ENCODE measurements at regions not wholly inside any gene's neighbourhood (a gene's known extent, or its start where the extent isn't known, plus 50 kb on each side); places are given as distances from the start of the nearest gene placed in this dataset.
"Not testable (repeated sequence)": the region's sequence is repeated elsewhere in the genome, so short reads cannot be mapped to it uniquely, and the experiment has no call there.

DNA sequence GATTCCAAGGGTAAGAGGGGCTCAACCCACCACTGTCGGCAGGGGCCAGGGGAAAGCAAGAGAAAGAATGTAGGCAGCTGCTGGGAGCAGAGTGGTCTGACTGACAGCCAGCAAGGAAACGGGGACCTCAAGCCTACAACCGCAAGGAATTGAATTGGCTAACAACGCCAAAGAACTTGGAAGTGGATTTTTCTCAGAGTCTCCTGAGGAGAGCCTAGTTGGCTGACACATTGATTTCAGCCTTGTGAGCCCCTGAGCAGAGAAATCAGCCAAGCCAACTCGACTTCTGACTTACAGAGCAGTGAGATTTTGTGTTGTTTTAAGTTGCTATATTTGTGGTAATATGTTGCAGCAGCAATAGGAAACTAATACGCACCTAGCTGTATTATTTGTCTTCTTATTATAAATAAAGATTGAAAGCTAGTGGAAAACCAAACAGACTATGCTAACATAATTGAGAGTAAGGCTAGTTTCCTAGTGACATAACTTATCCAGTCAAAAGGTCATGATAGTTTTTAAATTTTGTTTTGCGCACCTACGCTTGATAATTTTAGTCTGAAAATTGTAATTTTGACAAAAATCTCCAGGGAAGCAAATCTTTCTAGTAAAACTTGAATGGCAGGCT lies 145.8 kb upstream of the HCCS start:
- DNase-seq (ENCODE audit: low read depth in 2 of 2) = no peak

GRCh38 chrX:10966057-10966456 lies 145.1 kb upstream of the HCCS start:
- DNase-seq (ENCODE audit: low read depth in 2 of 2) = no peak

DNA sequence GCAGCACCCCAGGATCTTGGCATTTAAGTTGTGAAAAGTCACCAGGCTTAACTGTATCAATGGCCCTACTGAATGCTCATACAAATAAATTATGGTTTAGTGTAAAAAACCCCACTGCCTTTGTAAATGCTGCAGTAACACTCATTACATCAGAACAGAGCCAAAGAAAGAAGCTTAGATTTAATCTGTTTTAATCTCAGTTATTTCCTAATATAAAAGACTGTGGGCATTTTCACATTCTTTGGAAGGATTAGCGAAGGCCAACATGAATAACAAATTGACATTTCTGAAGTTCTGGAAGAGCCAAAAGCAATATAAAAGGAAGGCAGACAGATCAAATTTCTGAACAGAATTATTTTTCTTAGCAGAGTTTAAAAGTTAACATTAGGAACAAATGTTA lies 140.0 kb upstream of the HCCS start:
- no peak for DNase-seq (ENCODE audit: low read depth in 2 of 2)

DNA sequence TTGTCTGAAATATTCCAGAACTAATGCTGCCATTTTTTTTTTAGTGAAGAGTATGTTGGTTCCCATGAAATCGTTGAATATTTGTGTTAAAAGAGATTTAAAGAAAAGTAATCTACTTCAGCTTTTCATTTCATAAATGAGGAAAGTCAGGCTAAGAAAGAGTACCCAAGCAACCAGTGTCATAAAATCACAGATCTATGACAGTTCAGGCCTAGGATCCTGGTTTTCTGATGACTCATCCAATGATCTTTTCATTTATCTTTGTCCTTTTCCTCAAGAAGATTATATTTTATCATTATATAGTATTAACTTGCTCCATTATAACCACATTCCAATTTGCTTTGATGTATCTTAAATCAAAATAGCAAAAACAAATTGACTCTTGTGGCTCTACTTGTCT lies 139.4 kb upstream of the HCCS start:
- DNase-seq (ENCODE audit: low read depth in 2 of 2) = no peak

- DNase-seq (ENCODE audit: low read depth in 2 of 2) = no peak
Measured at GRCh38 chrX:10972706-10973105, 138.4 kb upstream of the HCCS start.

DNA sequence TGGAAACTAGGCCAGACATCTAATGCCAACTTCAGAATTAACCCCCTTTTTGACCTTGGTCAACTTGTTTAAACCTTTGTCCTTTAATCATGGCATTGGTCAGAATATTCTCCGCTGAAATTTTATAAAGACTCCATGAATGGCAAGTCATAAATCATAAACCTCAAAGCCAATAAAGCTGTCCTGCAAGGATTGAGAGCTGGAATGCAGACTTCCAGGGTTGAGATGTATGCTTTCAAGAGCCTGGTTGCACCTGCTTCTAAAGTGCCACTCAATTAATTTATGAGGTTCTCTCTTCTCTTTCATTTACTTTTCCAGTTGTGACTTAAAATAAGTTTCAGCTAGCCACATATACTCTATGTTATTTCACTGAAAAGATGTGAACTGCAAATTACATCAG lies 136.2 kb upstream of the HCCS start:
- DNase-seq (ENCODE audit: low read depth in 2 of 2) = no peak

GRCh38 chrX:10979956-10980355 lies 131.2 kb upstream of the HCCS start:
- DNase-seq (ENCODE audit: low read depth in 2 of 2) = no peak

DNA sequence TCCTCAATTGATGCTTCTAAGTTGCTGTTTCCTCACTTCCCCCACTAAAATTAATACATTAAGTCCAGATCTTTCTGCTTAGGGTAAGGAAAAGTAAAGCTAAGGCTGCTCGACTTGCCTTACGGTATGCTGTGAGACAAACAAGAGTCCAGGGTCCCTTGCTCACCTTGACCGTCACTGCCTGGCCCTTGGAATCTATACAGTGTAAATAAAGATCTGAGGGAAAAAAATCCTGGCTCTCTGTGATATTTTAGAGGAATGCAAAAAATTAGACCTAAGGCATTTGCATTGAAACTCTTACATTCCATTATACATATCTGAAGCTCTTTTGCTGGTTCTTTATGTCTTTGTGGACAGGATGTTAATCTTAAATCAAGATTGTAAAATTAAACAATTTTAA lies 129.6 kb upstream of the HCCS start:
- no peak for DNase-seq (ENCODE audit: low read depth in 2 of 2)

DNA sequence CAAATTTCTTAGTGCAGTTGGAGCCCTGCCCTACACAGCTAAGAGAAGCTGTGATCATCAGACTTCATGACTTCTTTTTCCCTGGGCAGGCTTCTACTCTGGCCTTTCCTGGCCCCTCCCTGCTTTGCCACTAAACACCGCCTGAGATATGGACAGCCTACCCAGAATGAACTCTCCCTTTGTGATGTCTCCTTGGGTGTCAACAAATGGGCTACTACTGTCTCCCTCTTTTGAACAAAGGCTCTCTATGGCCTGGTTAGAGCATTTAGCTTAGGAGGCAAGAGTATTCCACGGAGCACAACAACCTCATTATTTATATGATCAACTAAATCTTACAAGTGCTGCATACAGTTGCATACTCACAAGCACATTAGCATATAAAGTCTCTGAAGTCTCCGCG lies 127.6 kb upstream of the HCCS start:
- no peak for DNase-seq (ENCODE audit: low read depth in 2 of 2)

GRCh38 chrX:10984213-10984612 lies 126.9 kb upstream of the HCCS start:
- DNase-seq (ENCODE audit: low read depth in 2 of 2) = no peak

DNA sequence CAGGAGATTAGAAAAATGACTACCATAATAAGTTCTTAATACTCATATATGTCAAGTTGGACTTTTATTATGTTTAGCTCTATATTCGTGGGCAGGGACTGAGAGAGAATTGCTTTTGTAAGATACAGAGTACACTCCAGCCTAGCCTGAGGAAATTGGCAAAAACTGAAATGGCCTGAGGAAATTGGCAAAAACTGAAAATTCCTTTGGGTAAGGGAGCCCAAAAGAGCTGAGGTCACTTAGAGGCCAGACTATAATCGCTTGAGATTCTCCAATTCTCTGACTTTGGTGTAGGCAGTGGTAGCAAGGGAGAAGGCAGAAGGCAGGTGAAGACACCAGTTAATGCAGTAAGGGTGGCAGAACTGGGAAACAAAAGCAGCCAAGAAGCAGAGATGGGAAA lies 124.5 kb upstream of the HCCS start:
- DNase-seq (ENCODE audit: low read depth in 2 of 2) = no peak

DNA sequence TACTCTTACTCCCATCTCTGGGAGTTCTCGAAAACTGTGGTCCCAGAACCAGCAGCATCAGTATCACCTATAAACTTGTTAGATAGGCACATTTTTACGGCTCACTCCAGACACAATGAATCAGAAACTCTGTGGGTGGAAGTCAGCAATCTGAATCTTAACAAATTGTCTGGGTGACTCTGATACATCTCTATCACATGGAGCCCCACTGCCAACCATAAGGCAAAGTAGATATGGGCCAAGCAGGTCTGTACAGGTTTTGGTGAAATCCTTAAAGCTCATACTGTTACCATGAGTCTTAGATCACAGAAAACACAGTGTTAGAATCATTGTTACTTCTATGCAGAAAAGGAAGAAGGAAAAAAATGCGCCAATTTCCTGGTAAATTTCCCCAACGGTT lies 122.5 kb upstream of the HCCS start:
- no peak for DNase-seq (ENCODE audit: low read depth in 2 of 2)

GRCh38 chrX:10989386-10989785 lies 121.7 kb upstream of the HCCS start:
- no peak for DNase-seq (ENCODE audit: low read depth in 2 of 2)

- no peak for DNase-seq (ENCODE audit: low read depth in 2 of 2)
Measured at GRCh38 chrX:10990418-10990817, 120.7 kb upstream of the HCCS start.

DNA sequence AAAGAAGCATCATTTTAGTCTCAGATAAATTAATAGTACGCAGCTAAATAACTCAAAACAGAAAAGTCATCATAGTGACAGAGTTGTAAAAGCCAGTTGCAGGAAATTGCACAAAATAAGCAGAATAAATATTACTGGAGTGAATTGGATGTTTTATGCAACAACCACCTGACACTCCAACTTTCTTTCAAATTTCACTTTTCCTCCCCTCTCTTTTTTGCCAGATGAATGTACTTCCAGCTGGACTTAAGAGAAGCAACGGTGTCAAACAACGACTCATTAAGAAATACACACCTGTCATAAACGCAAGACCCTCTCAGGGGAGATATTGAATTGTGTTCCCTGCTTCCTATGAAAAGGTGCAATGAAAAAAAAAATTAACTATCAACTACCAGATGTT lies 120.2 kb upstream of the HCCS start:
- DNase-seq (ENCODE audit: low read depth in 2 of 2) = no peak

- no peak for DNase-seq (ENCODE audit: low read depth in 2 of 2)
Measured at GRCh38 chrX:10992110-10992509, 119.0 kb upstream of the HCCS start.

DNA sequence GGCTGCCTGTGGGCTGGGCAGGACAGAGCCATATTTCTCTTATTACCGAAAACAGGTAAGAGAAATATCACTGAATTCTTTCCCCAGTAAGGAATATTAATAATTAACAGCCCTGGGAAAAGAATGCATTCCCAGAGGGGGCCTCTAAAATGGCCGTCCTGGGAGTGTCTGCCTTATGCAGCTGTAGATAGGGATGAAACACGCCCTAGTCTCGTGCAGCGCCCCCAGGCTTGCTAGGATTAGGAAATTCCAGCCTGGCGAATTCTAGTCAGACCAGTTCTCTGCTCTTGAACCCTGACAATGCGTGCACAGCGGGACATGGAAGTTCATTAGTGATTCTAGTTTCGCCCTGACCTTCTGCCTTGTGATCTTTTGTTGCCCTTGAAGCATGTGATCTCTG lies 104.1 kb upstream of the HCCS start:
- DNase-seq (ENCODE audit: low read depth in 2 of 2) = not testable (repeated sequence)

DNA sequence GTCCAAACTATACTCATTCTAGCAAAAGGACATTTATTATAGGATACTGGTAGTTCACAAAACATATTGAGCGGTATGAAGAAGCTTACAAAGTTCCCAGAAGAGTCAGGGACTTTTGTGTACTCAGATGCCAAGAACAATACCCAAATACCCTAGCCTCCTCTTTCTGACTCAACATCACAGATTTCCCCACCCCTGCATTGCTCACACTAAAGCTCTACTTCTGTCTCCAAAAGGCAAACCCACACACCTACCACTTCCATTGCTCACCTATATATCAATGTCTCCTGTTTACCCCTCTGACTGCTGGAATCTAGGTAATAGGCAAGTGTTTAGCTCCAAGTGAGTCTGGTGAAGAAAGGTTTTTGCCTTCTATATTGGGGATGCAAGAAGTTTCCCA lies 100.7 kb upstream of the HCCS start:
- no peak for DNase-seq (ENCODE audit: low read depth in 2 of 2)

GRCh38 chrX:11016728-11017127 lies 94.4 kb upstream of the HCCS start:
- no peak for DNase-seq (ENCODE audit: low read depth in 2 of 2)

DNA sequence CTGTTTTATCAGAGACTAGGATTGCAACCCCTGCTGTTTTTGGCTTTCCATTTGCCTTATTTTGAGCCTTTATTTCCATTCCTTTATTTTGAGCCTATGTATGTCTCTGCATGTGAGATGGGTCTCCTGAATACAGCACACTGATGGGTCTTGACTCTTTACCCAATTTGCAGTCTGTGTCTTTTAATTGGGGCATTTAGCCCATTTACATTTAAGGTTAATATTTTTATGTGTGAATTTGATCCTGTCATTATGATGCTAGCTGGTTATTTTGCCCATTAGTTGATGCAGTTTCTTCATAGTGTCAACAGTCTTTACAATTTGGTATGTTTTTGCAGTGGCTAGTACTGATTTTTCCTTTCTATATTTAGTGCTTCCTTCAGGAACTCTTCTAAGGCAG lies 88.5 kb upstream of the HCCS start:
- not testable (repeated sequence) for DNase-seq (ENCODE audit: low read depth in 2 of 2)

- DNase-seq (ENCODE audit: low read depth in 2 of 2) = no peak
Measured at GRCh38 chrX:11039926-11040325, 71.2 kb upstream of the HCCS start.

DNA sequence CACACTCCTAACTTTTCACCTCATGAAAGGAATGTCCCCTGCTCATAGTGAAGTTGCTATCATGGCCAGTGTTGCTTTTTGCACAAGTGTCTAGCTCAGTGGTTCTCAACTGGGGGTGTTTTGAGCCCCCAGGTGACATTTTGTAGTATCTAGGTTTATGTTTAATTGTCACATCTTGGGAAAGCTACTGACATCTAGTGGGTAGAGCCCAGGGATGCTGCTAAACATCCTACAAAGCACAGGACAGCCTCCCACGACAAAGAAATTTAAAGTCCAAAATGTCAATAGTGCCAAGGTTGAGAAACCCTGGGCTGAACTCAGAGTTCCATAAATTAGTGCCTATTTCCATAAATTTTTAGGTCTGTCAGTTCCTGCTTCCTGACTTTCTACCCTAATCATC lies 70.7 kb upstream of the HCCS start:
- DNase-seq (ENCODE audit: low read depth in 2 of 2) = no peak

GRCh38 chrX:11040996-11041395 lies 70.1 kb upstream of the HCCS start:
- no peak for DNase-seq (ENCODE audit: low read depth in 2 of 2)

- no peak for DNase-seq (ENCODE audit: low read depth in 2 of 2)
Measured at GRCh38 chrX:11050013-11050412, 61.1 kb upstream of the HCCS start.

DNA sequence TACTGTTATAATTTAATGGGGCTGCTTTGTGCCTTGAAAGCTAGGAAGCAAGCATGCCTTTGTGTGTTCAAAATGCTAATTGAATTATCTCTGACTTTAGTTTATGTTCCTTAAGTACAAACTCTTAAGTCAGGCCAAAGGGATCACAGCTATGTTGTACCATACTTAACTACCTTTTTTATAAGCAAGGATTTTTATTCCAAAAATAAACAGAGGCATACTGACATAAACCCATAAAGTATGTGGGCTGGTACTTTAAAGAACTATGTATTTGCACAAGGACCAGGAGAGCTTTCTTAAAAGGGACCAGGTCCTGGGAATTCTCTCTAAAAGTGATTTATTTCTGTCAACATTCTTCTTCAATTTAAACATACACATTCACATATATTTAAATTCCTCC lies 57.8 kb upstream of the HCCS start:
- no peak for DNase-seq (ENCODE audit: low read depth in 2 of 2)
